HG03457 (cell line): ENCODE measurements at regions not wholly inside any gene's neighbourhood (a gene's known extent, or its start where the extent isn't known, plus 50 kb on each side); places are given as distances from the start of the nearest gene placed in this dataset.

Experiments used
- ATAC-seq: cut with Tn5 transposase; IDR thresholded peaks from one replicate; pipeline ENCODE4 v1.9.1; 2021; ENCODE audit warnings: moderate number of reproducible peaks; ENCODE audit not compliant: unreplicated experiment

DNA sequence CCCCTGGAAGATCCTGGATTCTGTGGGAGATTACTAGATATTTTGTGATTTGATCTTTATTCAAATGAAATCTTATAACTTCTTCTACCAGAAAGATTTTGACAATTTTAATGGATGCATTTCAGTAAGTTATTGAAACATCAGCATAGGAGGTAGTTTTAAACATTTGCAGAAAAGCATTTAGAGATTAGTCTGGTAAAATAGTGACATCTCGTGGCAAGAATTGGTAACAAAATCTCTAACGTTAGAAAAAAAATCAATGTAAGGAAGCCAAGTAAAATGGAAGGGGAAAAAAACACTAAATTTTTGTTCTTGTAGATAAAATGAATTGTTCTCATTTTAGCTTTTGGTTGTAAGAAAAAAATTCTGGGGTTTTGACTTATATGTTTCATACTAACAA, 73.3 kb downstream of the TASL start:
- no peak for ATAC-seq

DNA sequence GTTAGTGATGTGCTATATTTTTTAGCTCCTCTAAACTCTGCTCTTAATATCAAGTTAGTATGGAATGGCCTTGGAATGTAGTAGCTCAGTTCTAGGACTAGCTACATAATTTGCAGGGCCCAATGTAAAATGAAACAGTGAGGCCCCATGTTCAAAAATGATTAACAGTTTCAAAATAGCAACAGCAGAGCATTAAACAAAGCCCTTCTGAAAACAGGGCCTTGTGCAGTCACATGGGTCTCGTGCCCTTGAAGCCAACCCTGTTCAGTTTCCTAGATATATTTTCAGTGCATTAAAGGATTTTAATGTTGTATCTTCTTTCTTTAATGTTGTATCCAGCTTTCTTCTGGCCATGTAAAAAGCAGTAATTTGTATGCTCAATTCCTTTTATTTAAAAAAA, 82.1 kb downstream of the TASL start:
- ATAC-seq, result no peak

DNA sequence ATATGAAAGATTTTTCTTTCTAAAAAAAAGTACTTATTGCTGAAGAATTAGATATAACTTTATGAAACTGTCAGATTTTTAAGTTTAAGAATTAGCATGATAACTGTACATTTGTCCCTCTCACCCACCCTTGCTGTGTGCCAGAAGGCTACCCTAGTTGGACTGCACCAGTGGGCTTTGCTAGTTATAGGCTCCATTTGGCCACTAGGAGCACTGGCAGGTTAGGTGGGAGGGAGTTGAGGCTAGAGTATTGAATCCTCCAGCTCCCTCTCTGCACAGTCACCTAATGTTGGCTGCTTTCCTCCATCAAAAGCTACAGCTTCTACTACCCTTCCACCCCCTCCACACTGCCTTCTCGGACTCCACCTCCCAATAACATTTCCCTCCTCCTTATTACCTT, 84.2 kb downstream of the TASL start:
- ATAC-seq, result no peak

DNA sequence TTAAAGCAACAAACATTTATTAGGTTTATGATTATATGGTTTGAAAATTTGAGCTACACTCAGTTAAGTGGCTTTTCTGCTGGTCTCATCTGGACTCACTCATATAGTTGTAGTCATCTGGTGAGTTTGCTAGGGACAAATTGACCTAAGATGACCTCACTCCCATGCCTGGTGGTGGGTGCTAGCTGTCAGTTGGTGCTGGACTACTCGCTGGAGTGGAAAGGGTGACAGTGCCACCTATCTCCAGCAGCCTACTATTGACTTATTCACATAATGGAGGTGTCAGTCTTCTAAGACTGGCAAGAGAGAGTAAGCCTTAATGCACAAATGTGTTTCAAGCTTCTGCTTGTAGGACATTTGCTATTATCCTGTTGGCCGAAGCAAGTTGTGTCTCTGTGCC, 88.2 kb downstream of the TASL start:
- no peak for ATAC-seq

DNA sequence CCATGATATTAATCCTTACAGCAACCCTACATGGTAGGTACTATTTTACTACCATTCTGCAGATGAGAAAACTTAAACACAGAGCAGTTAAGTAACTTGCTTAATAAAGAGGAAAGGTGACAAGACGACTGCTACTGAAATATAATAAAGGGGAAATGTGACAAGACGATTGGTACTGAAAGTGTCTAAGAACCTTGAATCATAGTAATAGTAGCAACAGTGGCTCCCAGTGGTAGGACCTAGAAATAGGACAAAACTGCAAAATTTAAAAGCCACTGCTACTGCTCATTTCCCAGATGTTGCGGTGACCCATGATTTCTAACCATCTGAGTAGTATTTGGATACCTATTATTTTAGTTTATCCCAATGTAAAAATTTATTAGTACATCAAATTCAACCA, 89.5 kb downstream of the TASL start:
- ATAC-seq, result peak; percentile 62

DNA sequence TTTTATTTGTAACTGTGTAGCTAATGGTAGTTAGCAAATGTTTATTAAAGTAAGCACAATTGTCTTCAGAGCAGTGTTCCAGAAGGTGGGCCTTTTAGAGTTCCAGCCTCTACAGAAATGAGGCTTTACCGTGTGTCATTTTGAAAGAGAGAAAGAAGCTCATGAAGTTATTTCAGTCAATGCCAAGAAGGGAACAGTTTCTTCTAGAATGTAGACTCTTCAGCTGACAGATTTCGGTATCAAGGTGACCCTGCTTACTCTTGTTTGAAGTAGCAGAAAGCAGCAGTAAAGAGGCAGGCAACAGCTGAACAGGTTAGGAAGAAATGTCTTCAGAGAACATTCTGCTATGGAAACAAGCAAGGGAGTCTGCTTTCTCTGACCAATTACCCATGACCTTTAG, 93.6 kb downstream of the TASL start:
- ATAC-seq, result no peak

DNA sequence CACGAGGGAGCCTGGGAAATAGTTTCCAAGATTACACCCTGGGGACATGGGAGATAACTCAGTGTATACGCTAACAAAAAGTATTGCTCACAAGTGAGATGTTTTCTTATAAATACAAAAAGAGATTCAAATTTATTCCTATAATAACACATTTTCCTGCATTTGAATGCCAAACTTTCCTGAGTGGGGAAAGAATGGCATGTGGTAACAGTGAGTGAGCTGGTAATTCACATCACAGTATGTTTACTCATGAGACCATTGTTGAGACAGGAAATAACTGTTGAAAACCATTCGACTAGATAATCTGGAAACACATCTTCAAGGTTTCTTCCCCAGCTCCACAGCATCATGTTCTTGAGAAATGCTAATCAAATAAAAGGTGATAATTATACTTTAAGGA, 109.1 kb downstream of the TASL start:
- no peak for ATAC-seq
